Keratinocyte (primary cell): ENCODE measurements at regions not wholly inside any gene's neighbourhood (a gene's known extent, or its start where the extent isn't known, plus 50 kb on each side); places are given as distances from the start of the nearest gene placed in this dataset.

ENCODE experiments used
- DNase-seq: peaks from one replicate; pipeline ENCODE4 v3.0.0-alpha.2; 2011; ENCODE audit warnings: low read depth, missing footprints, low spot score
- FAIRE-seq: peaks from 2 replicates; lab custom pipeline; 2011; peaks lifted over from hg19 to GRCh38; lab: Jason Lieb, UNC
- H2AFZ ChIP-seq: 2 replicates; pipeline ENCODE4 v1.6.0; 2012; ENCODE audit warnings: low read length, control low read depth, inconsistent platforms; ENCODE audit not compliant: control insufficient read depth
- H3K27ac ChIP-seq: 2 replicates; pipeline ENCODE4 v1.5.1; 2011; ENCODE audit warnings: low read length; ENCODE audit not compliant: control insufficient read depth, insufficient read depth
- H3K27me3 ChIP-seq: 3 replicates; pipeline ENCODE4 v1.6.0; 2011; ENCODE audit warnings: low read length; ENCODE audit not compliant: control insufficient read depth, insufficient read depth; ENCODE audit errors: extremely low read depth
- H3K36me3 ChIP-seq, 2 experiments: 2 replicates in 1 of 2; 3 replicates in 1 of 2; pipeline ENCODE4 v1.5.1; 2011; ENCODE audit warnings: low read length in 2 of 2, mild to moderate bottlenecking in 1 of 2; ENCODE audit not compliant: control insufficient read depth in 2 of 2, insufficient read depth in 2 of 2; ENCODE audit errors: extremely low read depth in 1 of 2
- H3K4me1 ChIP-seq: 3 replicates; pipeline ENCODE4 v1.5.1; 2011; ENCODE audit warnings: low read length; ENCODE audit not compliant: control insufficient read depth, insufficient read depth; ENCODE audit errors: extremely low read depth
- H3K4me2 ChIP-seq: 3 replicates; pipeline ENCODE4 v1.6.0; 2011; ENCODE audit warnings: low read depth, low read length; ENCODE audit not compliant: control insufficient read depth, insufficient read depth; ENCODE audit errors: extremely low read depth
- H3K4me3 ChIP-seq, 3 experiments: fragments of 200-600 bp in 1 of 3; sonication (generic) in 1 of 3; 2 replicates in 2 of 3; 3 replicates in 1 of 3; pipeline ENCODE4 v1.5.1; 2011 to 2016; ENCODE audit warnings: low read length in 3 of 3, mild to moderate bottlenecking in 3 of 3, control low read depth in 2 of 3, inconsistent platforms in 1 of 3, low read depth in 1 of 3, mixed read lengths in 1 of 3, mixed run types in 1 of 3, moderate library complexity in 1 of 3; ENCODE audit not compliant: control insufficient read depth in 2 of 3, insufficient read depth in 2 of 3; ENCODE audit errors: extremely low read depth in 1 of 3
- H3K79me2 ChIP-seq: 2 replicates; pipeline ENCODE4 v1.6.0; 2012; ENCODE audit warnings: low read length; ENCODE audit not compliant: control insufficient read depth, insufficient read depth
- H3K9ac ChIP-seq: 3 replicates; pipeline ENCODE4 v1.6.0; 2011; ENCODE audit warnings: low read length; ENCODE audit not compliant: control insufficient read depth, insufficient read depth; ENCODE audit errors: extremely low read depth
- H3K9me1 ChIP-seq: 3 replicates; pipeline ENCODE4 v1.6.0; 2011; ENCODE audit warnings: low read length; ENCODE audit not compliant: control insufficient read depth, insufficient read depth; ENCODE audit errors: extremely low read depth
- H3K9me3 ChIP-seq: 2 replicates; pipeline ENCODE4 v1.5.1; 2012; ENCODE audit warnings: low read depth, low read length; ENCODE audit not compliant: control insufficient read depth
- H4K20me1 ChIP-seq: 3 replicates; pipeline ENCODE4 v1.6.0; 2011; ENCODE audit warnings: low read length; ENCODE audit not compliant: control insufficient read depth, insufficient read depth; ENCODE audit errors: extremely low read depth
- CTCF ChIP-seq, 3 experiments: IDR thresholded peaks in 1 of 3; conservative IDR thresholded peaks in 1 of 3; optimal IDR thresholded peaks in 1 of 3; 2 replicates in 2 of 3; 3 replicates in 1 of 3; pipeline versions ENCODE3 to v1.5.1; 2011; ENCODE audit warnings: low read length in 3 of 3, mild to moderate bottlenecking in 3 of 3, moderate library complexity in 2 of 3, control low read depth in 1 of 3, inconsistent platforms in 1 of 3; ENCODE audit not compliant: insufficient read depth in 2 of 3; ENCODE audit errors: extremely low read depth in 1 of 3
- EZH2 ChIP-seq: IDR thresholded peaks from one replicate; pipeline ENCODE4 v1.6.1; 2012; ENCODE audit warnings: inconsistent platforms, mild to moderate bottlenecking, low read length, moderate library complexity
- dilution Hi-C: fragments of 300-500 bp; cut with MboI; formaldehyde crosslinking; loops from one replicate; pipeline ENCODE4 v1.7.0; 2020; ENCODE audit warnings: low sequenced_read_pairs; ENCODE audit not compliant: extremely low pct_ligation_motif_present

GRCh38 chr17:33730131-33730530 lies 437.0 kb upstream of the ASIC2 start:
- Histone ChIP-seq H3K9me1 (no peaks in the 10 kb centered on the region), H3K4me3 (no peak overlapping the region), H3K27ac (no peak overlapping the region), H4K20me1 (no peaks in the 10 kb centered on the region), H3K4me1 (no peaks in the 10 kb centered on the region), H3K36me3 (no peaks in the 10 kb centered on the region), H3K9ac (no peak overlapping the region), H3K9me3 (no peaks in the 10 kb centered on the region), H3K79me2 (no peaks in the 10 kb centered on the region), H3K4me2 (no peak overlapping the region), H2AFZ (no peak overlapping the region), H3K27me3 (no peaks in the 10 kb centered on the region)
- no peak for DNase-seq
- no peak for TF ChIP-seq CTCF (optimal IDR thresholded peaks at IDR 0.05 in 1 of 3, IDR thresholded peaks at IDR 0.05 in 1 of 3, conservative IDR thresholded peaks at IDR 0.05 in 1 of 3; ENCODE audit: extremely low read depth in 1 of 3, insufficient read depth in 2 of 3, low read length in 3 of 3)
- no peak for TF ChIP-seq EZH2
- dilution Hi-C loops, result no loop called here
- no peak for FAIRE-seq

- Histone ChIP-seq H2AFZ (no peak overlapping the region), H3K4me3 (no peak overlapping the region), H3K9ac (no peak overlapping the region), H3K9me3 (no peaks in the 10 kb centered on the region), H3K79me2 (no peaks in the 10 kb centered on the region), H3K27me3 (no peaks in the 10 kb centered on the region), H3K36me3 (no peaks in the 10 kb centered on the region), H3K9me1 (no peaks in the 10 kb centered on the region), H3K4me2 (no peak overlapping the region), H3K4me1 (no peaks in the 10 kb centered on the region), H4K20me1 (no peaks in the 10 kb centered on the region), H3K27ac (no peak overlapping the region)
- dilution Hi-C loops, result no loop called here
- no peak for FAIRE-seq
- TF ChIP-seq EZH2, result no peak
- TF ChIP-seq CTCF (optimal IDR thresholded peaks at IDR 0.05 in 1 of 3, IDR thresholded peaks at IDR 0.05 in 1 of 3, conservative IDR thresholded peaks at IDR 0.05 in 1 of 3; ENCODE audit: extremely low read depth in 1 of 3, insufficient read depth in 2 of 3, low read length in 3 of 3), result no peak
- DNase-seq, result no peak
Observed at GRCh38 chr17:33732116-33732515, 439.0 kb upstream of the ASIC2 start.
